GM19043 (cell line): ENCODE measurements at regions not wholly inside any gene's neighbourhood (a gene's known extent, or its start where the extent isn't known, plus 50 kb on each side); places are given as distances from the start of the nearest gene placed in this dataset.
"Not testable (repeated sequence)": the region's sequence is repeated elsewhere in the genome, so short reads cannot be mapped to it uniquely, and the experiment has no call there.

Experiments
- ATAC-seq: cut with Tn5 transposase; IDR thresholded peaks from one replicate; pipeline ENCODE4 v1.9.1; 2021; ENCODE audit warnings: low read depth; ENCODE audit not compliant: unreplicated experiment

DNA sequence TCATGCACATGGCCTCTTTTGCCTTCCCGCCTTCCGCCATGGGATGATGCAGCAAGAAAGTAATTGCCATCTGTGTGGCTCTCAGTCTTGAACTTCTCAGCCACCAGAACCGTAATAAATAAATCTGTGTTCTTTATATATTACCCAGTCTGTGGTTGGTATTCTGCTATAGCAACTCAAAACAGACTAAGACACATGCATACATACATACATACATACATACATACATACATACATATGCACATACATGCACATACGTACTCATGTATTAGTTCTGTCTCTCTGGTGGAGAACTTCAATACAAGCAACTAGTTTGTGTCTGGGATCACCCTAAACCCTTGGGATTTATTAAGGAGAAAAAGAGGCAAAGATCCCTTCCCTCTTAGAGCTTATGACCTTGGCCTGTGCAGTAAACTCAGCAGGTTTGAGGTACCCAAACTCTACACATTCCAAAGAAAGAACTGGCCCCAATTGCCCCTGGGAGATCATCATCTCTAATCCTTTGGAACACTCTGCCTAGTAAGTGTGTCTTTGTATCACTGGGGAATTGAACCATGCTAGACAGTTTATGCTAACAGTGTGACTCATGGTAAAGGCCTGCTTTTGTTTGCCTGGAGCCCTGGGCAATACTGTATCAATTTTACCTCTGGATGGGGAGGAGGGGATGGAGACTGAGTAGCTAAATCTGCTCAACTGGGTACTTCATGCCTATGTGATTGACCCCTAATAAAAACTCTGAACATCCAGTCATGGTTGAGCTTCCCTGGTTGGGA is 115.6 kb upstream of the LMCD1 start:
- no peak for ATAC-seq

DNA sequence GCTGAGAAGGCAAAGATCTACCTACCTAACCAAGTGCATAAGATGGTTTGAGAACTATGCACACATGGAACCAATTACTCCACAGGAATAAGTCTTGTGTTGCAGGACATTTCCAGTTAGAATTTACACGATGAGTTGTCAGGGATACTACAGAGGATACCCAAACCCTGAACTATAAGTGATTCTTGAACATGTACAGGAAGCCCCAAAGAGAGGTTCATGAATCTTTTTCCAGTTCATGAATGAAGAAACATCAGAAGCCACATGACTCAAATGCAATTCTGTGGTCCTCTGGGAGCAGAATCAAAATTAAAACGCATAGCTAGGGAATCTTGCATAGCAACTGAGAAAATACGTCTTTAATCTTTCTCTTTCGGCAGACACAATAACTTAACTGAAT is 114.1 kb upstream of the LMCD1 start:
- no peak for ATAC-seq

DNA sequence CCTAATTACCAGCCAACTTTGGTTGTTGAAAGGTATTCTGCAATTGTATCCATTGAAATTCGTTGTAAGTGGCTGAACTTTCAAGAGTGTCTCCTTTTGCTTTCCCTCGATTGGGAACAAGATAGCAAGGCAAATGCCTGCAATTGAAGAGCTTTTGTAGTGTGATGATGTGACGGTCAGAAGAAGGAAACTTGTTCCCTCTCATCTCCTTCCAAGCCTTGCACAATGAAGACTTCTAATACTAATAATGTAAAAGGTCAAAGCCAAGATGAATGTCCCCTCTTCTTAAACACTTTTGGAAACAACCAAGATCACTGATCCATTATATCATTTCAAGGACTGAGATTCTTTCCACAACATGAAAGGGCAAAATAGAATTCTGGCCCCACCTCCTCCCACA is 101.9 kb upstream of the LMCD1 start:
- ATAC-seq = no peak

DNA sequence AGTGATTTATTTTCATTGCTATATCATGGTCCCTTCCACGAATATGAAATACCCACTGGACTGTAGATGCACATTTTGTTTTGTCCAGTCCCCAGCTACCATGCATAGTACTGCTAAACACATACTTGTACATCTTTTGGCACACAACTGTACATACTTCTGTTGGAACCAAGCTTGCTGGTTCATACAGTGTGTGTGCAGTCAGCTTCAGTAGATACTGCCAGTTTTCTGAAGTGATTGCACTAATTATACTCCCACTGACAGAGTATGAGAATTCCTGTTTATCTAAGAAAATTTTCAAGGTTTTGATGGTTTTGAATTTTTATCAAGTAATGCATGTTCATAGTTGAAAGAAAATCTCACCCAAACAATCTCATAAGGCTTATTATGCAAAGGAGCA is 100.7 kb upstream of the LMCD1 start:
- no peak for ATAC-seq

DNA sequence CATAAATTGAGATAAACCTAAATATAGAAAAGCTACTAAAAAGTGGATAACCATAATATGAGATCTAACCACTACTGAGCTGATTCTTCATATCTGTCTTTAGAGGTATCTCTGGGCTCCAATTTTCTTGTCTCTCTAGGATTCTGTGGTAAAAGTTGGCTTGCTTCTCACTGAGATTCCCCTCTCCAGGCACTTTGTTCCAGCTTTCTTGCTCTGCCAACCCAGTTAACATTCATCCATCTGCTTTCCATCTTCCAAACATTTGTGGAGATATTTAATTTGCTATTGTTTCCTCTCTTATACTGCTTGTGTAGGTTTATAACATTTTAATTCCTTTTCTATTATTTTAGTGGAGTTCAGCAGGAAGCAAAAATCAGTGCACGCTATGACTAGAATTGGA is 97.6 kb upstream of the LMCD1 start:
- ATAC-seq = no peak

DNA sequence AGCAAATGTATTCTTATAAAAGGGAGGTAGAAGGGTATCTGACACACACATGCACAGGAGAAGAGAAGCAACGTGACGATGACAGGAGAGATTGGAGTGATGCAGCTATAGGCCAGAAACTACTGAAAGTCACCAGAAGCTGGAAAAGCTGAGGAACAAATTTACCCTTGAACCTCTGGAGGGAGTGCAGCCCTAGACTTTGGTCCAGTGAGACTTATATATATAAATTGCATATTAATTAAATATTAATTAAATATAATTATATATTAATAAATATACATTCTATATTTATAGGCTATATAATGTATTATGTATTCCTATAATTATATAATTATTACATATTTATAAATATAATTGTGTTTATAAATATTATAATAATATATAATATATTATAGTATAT is 96.5 kb upstream of the LMCD1 start:
- no peak for ATAC-seq

DNA sequence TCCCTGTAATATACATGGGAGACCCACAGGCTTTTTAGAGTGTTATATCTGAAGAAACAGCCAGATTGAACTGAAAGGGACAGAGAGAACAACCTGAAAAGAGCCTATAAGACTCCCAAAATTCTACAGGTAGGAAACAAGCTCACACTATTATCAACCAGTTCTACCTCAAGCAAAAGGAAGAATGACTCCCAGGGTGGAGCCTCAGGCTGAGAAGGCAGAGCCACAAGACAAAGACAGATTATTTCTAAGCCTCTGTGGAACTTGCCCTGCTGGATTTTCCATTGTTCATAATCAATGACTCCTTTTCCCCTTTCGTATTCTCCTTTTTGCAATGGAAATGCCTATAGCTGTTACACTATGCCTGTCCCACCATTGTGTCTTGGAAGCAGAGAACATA is 95.1 kb upstream of the LMCD1 start:
- no peak for ATAC-seq

DNA sequence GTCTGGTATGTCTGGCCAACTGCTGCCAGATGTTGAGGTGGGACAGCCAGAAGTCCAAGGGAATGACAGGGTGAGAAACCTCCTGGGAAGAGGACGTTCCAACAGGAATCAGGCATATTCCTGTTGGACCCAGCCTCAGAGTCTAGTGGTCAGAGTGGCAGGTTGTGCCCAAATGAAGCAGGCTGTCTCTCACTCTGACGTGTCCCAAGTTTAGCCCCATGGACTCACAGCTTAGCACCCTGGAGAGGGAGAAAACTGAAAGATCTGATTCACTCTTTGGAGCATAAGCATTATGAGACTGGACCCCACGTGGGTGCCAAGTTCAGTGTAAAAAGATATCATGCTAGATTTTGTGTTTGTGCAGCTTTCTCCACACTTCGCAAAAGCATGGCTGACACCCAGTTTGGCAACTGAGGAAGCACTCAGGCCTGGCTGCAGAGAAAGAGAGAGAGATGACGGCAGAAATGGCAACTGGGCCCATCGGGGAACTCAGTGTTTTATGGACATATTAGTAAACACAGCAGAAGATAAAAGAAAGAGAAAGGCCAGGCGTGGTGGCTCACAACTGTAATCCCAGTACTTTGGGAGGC is 88.2 kb upstream of the LMCD1 start:
- no peak for ATAC-seq

DNA sequence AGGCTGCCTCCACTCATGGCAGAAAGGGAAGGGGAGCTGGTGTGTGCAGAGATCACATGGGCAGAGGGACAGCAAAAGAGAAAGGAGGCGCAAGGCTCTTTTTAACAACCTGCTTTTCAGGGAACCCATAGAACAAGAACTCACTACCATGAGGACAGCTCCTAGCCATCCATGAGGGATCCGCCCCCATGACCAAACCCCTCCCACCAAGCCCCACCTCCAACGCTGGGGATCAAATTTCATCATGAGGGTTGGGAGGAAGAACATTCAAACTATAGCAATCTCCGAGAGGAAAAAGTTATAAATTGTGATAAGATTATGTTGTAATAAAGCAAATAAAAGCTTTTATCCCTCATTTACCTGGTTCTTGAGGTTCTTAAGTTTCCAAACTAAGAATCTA is 84.7 kb upstream of the LMCD1 start:
- no peak for ATAC-seq

DNA sequence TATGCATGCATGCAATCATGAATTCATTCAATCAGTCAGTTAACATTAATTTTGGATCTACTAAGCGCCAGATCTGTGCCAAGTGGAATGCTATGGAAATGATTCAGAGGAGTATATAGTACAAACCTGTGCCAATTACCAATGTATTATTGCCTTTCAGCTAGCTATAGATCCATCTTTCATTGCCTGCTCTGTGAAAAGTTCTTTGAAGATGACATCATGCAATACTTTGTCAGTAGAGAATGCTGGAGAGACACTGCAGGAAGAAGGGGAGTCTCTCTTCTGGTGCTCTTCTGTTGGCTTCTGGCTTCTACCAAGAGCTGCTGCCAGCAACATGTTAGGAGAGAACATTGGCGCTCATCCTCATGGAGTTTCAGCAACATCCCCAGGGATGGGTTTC is 81.0 kb upstream of the LMCD1 start:
- ATAC-seq = no peak

DNA sequence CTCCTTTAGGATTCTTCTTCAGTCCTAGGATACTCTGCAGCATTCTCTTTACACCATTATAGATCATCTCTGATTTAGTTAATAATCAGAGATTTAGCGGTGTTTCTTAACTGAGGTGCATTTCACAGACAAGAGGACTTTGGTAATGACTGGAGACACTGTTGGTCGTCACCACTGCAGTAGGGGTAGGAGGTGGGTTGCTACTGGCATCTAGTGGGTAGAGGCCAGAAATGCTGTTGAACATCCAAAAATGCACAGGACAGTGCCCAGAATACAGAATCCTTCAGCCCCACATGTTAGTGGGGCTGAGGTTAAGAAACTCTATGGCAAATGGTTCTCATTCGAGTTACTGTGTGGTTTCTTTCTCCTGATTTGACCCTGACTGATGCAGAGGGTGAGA is 80.4 kb upstream of the LMCD1 start:
- no peak for ATAC-seq

DNA sequence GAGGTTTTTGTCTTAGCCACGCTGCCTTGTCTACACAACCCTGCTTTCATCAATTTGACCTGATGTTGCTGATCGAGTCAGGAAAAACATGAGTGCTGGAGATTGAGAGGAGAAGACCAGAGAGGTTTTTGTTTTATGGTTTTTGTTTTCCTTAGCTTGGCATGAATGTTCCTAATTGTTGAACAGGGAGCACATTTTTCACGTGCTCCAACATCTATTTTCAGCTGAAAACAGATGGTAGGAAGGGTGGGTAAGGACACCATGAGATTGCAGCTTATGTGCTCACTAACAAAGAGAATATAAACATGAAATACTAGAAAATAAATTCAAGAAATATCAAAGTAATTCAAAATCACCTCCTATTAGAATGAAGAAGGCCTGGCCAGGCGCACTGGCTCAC is 79.9 kb upstream of the LMCD1 start:
- no peak for ATAC-seq

DNA sequence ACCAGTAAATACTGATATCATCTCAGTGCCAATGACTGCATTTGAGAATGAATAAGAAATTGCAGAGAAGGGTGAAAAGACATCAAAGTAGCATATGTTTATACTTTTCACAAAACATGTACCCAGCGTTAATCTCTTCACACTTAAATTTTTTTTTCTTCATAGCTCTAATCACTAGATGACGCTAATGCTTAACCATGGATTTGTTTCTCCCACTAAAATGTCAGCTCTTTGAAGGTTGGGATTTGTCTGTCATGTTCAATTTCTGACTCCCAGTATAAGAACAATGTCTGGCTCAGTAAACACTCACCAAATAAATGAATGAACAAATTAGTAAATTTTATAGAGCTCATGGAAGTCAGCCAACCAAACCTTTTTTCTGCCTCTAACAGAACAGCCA is 78.3 kb upstream of the LMCD1 start:
- no peak for ATAC-seq

DNA sequence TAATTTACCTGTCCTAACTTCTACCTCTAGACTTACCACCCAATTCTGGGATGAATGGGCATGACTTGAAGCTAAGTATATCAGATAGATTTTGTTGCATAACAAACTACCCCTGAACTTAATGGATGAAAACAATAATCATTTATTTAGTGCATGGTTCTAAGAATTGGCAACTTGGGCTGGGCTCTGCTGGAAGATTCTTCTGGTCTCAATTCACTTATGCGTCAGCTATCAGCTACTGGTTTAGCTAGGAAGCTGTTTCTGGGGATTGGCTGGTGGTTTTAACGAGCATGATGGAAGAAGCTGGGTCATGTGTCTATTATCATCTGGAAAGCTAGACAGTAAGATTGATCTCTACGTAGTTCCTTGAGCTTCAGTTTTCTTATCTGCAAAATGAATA is 77.3 kb upstream of the LMCD1 start:
- ATAC-seq = no peak

DNA sequence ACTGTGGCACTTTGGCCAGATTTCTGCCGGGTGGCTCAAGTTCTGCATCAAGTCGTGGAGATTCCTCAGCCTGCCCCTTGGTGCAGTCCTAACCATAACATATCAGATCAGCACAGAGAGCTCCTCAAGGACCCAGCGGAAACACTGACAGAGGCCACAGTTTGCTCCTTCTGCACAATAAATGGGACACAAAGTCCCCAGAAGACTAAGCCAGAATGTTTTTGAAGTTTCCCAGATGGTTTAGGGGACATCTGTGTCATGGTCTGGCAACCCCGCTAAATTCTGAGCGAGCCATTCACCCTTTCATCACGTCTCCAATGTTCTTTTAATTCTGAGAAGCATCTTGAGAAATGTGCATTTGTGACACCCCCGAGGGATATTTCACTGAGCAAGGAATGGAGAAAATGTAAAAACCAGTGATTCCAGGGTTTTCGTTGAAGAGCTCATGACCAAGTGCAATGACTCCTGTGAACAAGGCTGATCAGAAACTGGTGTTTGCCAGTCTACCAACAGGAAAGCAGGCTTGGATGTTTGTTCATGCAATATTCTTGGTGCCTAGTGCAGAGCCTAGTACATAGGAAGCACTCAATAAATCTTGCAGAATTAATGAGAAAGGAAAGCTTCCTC is 64.8 kb upstream of the LMCD1 start:
- ATAC-seq = no peak

DNA sequence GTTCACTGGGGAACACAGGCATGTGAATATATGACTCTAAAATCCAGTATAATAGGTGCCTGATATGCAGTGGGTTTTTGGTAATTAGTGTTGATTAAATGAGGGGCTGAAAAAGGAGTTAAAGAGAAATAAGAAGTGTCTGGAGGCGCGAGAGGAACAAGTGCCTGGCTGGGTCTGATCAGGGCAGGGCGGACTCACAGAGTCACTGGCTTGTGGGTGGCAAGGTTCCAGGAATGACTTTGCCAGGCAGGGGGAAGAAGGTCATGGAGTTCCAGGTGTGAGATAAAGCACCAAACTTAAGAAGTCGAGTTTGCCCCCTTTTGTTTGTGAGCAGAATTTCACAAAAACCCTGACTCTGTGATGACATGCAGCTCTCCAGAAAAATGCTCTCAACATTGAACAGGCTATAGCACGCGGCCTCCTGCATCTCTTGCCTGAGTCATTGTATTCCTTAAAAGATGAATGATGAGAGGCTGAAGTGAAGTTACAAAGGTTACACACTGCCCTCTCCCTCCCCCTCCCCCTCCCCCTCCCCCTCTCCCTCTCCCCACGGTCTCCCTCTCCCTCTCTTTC is 63.0 kb upstream of the LMCD1 start:
- no peak for ATAC-seq

DNA sequence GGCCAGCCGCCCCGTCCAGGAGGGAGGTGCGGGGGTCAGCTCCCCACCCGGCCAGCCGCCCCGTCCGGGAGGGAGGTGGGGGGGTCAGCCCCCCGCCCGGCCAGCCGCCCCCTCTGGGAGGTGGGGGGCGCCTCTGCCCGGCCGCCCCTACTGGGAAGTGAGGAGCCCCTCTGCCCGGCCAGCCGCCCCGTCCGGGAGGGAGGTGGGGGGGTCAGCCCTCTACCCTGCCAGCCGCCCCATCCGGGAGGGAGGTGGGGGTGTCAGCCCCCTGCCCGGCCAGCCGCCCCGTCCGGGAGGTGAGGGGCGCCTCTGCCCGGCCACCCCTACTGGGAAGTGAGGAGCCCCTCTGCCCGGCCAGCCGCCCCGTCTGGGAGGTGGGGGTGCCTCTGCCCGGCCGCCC is 61.5 kb upstream of the LMCD1 start:
- not testable (repeated sequence) for ATAC-seq

DNA sequence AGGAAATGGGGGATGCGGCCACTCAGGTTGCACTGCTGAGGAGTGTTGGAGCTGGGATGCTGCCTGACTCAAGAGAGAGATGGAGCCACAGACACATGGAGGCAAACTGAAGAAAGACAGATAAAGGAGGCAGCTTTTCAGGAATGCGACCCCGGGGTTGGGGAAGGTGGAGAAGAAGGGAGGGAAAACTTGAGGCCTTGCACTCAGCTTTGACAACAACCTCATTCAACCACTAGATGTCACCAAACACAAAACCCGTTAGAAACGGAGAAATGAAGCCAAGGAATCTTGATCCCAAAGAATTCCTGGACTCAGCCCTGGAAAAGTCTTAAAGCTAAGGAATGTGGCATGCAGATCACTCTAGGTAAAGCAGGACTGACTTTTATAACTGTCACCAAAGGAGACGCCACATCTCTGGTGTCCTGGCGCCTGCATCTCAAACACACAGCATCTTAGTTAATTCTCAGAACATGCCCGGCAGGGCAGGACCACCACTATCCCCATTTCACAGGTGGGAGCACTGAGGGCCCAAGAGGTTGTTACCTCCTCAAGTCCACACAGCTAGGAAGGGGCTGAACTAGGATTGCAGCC is 59.6 kb upstream of the LMCD1 start:
- no peak for ATAC-seq

DNA sequence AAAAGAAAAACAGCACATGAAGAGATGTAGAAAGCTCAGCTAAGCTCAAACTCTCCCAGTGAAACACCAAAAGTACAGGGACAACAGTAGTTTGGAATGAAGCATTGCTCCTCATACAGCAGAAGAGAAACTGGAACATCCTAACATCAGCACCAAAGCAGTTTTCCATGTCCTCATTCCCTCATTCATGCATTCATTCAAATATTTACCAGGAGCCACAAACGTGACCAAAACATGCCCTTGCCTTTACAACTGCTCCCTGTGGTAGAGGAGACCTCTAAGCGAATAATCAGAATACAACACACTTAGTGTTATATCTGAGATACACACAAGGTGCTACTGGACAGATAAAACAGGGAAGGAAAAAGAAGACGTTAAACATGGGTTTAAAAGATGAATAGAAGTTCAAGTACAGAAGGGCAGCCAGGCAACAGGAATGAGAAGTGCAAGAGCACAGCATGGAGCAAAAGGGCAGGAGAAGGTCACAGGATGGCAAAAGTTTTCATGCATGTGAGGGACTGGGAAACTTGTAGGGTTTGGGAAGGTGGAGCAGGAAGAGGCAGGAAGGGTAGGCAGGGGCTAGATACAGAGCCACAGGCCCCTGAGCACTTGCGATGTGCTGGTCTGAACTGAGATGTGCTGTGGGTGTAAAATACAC is 58.5 kb upstream of the LMCD1 start:
- no peak for ATAC-seq

DNA sequence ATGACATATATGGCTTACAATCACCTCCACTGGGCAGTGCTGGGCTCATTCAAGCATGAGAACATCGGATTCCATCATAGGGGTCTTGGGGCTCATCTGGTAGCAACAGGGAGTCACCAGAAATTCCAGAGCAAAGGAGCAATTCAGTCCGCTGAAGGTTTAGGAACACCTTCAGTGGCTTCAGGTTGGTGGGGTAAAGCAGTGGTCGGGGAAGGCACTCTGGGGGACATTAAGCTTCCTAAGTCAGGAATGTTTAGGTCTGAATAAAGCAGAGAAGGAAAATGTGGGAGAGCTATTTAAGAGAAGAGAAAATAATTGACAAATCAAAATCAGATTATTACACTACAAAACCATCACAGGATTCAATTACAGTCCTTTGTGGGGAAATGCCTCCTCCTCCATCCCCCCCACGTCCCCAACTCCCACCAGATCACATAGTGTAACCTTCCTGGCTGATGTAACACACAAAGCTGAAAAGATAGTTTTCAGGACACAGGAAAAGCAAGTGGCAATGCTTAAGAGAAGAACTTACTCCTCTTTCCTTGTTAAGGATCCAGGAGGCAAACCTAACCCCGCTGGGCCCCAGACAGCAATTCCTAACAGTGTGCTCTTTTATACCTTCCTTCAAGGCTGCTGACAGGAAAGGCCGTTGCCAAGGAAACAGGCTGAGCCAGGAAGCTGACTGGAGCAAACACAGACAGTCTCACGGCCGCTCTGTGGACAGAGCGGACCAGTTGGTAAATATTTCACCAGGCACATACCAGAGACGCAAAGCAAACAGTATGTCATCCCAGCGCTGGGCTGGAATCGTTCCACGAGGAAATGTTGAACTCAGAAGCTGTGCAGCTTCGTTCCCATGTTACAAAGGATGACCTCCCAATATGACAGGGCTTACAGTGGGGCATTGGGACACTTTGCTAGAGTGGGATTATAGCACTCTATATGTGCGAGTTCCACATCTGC is 57.5 kb upstream of the LMCD1 start:
- peak; percentile 54 for ATAC-seq
